Thyroid gland (tissue), 4 donors: ENCODE measurements at regions not wholly inside any gene's neighbourhood (a gene's known extent, or its start where the extent isn't known, plus 50 kb on each side); places are given as distances from the start of the nearest gene placed in this dataset.
"Not testable (repeated sequence)": the region's sequence is repeated elsewhere in the genome, so short reads cannot be mapped to it uniquely, and the experiment has no call there.

Experiments
- CTCF ChIP-seq, 6 experiments: fragments of 200-600 bp in 3 of 6; fragments of 450-650 bp in 3 of 6; sonication (generic) in 3 of 6; IDR thresholded peaks; one replicate each; pipeline ENCODE4 v1.5.1; 2016 to 2019; ENCODE audit warnings: antibody characterized with exemption in 6 of 6, mild to moderate bottlenecking in 2 of 6, inconsistent platforms in 1 of 6, moderate library complexity in 1 of 6
- POLR2A ChIP-seq, 2 donors: fragments of 450-650 bp; IDR thresholded peaks; one replicate each; pipeline ENCODE4 v1.6.1; 2017; ENCODE audit warnings: antibody characterized with exemption in 2 of 2, mild to moderate bottlenecking in 2 of 2, moderate library complexity in 1 of 2

DNA sequence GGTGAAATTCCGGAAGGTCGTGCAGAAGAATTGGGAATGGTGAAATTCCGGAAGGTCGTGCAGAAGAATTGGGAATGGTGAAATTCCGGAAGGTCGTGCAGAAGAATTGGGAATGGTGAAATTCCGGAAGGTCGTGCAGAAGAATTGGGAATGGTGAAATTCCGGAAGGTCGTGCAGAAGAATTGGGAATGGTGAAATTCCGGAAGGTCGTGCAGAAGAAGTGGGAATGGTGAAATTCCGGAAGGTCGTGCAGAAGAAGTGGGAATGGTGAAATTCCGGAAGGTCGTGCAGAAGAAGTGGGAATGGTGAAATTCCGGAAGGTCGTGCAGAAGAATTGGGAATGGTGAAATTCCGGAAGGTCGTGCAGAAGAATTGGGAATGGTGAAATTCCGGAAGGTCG, 154.4 kb downstream of the C16orf95 start:
- not testable (repeated sequence) for TF ChIP-seq CTCF, POLR2A (IDR thresholded peaks at IDR 0.05)
